ENCODE measurements at regions not wholly inside any gene's neighbourhood (a gene's known extent, or its start where the extent isn't known, plus 50 kb on each side); places are given as distances from the start of the nearest gene placed in this dataset.

GRCh38 chr2:118442046-118442445 is 353.8 kb downstream of the INSIG2 start:
- no peaks in the 10 kb centered on the region for H3K4me1 ChIP-seq (ENCODE audit: low read length)
- no peak overlapping the region for H3K4me3 ChIP-seq (ENCODE audit: low read length)
- no peaks in the 10 kb centered on the region for H3K9me2 ChIP-seq (replicated peaks; ENCODE audit: insufficient read depth, low read length)
- no peak overlapping the region for H3K4me2 ChIP-seq (ENCODE audit: low read depth, low read length, poor library complexity, severe bottlenecking)
- no peak overlapping the region for H3K27ac ChIP-seq (ENCODE audit: low read length)
- H3K9me3 ChIP-seq (ENCODE audit: low read length), result no peaks in the 10 kb centered on the region
- DNase-seq, result no peak
- no peak overlapping the region for H2AFZ ChIP-seq (ENCODE audit: low read length)
- H3K9ac ChIP-seq (ENCODE audit: low read length), result no peak overlapping the region
- no peaks in the 10 kb centered on the region for H3K36me3 ChIP-seq (ENCODE audit: insufficient read depth, low read length)
- no peaks in the 10 kb centered on the region for H3K79me2 ChIP-seq (ENCODE audit: low read length)
- H4K20me1 ChIP-seq (ENCODE audit: insufficient read depth, low read depth, low read length), result no peaks in the 10 kb centered on the region
- H3K27me3 ChIP-seq (ENCODE audit: low read length), result no peaks in the 10 kb centered on the region

DNA sequence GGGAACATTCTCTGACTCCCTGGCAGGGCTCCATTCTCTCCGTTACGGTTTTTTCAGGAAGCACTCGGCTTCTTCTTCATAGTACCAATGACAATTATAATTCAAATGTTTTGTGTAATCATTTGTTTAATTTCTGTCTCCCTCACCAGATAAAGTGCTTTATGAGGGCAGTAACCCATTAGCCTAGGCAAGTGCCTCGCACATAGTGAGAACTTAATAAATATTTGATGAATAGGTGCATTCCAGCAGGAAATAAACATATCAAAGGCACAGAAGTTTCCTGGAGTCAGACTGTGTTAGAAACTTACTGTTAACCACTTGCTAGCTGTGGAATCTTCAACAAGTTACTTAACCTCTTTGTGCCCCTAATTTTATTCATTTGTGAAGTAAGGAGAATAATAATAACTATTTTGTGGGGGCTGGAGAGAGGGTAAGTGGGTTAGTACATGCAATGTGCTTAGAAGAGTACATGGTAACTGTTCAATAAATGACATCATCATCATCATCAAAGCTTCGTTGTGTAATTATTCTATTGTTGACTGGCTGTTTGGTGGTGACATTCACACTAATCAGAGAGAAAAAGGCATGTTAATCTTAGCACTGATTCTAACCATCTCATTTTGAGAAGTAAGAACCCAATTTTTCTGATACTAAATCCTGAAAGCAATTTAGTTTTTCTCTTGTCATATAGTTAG is 352.3 kb downstream of the INSIG2 start:
- Histone ChIP-seq H2AFZ (ENCODE audit: low read length) (no peak overlapping the region), H3K9me3 (ENCODE audit: low read length) (no peaks in the 10 kb centered on the region), H4K20me1 (ENCODE audit: insufficient read depth, low read depth, low read length) (no peaks in the 10 kb centered on the region), H3K4me3 (ENCODE audit: low read length) (no peak overlapping the region), H3K79me2 (ENCODE audit: low read length) (no peaks in the 10 kb centered on the region), H3K27ac (ENCODE audit: low read length) (no peak overlapping the region), H3K36me3 (ENCODE audit: insufficient read depth, low read length) (no peaks in the 10 kb centered on the region), H3K27me3 (ENCODE audit: low read length) (no peaks in the 10 kb centered on the region), H3K9ac (ENCODE audit: low read length) (no peak overlapping the region), H3K9me2 (replicated peaks; ENCODE audit: insufficient read depth, low read length) (no peaks in the 10 kb centered on the region), H3K4me1 (ENCODE audit: low read length) (no peaks in the 10 kb centered on the region), H3K4me2 (ENCODE audit: low read depth, low read length, poor library complexity, severe bottlenecking) (no peak overlapping the region)
- DNase-seq, result no peak

DNA sequence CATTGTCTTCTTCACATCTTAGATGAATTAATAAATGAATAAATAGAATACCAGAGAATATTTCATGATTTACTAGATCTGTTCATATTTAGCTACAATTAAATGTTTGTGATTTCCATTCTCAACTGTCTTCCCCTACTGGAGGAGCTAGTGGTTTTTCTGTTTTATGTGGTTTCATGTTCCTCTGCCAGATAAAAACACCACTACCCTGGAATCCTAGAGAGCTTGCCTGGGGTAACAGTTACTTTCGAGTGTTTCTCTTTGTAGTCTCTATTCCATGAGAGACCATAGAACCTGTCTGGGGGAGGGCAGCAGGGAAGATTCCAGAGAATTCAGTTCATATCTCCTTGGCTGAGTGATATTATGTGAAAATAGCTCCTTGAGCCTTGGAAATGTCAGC is 349.2 kb downstream of the INSIG2 start:
- DNase-seq, result no peak
- Histone ChIP-seq H3K27ac (ENCODE audit: low read length) (no peak overlapping the region), H3K4me3 (ENCODE audit: low read length) (no peak overlapping the region), H4K20me1 (ENCODE audit: insufficient read depth, low read depth, low read length) (no peaks in the 10 kb centered on the region), H3K27me3 (ENCODE audit: low read length) (no peaks in the 10 kb centered on the region), H3K4me1 (ENCODE audit: low read length) (no peaks in the 10 kb centered on the region), H2AFZ (ENCODE audit: low read length) (no peak overlapping the region), H3K79me2 (ENCODE audit: low read length) (no peaks in the 10 kb centered on the region), H3K4me2 (ENCODE audit: low read depth, low read length, poor library complexity, severe bottlenecking) (no peak overlapping the region), H3K9ac (ENCODE audit: low read length) (no peak overlapping the region), H3K36me3 (ENCODE audit: insufficient read depth, low read length) (no peaks in the 10 kb centered on the region), H3K9me3 (ENCODE audit: low read length) (no peaks in the 10 kb centered on the region), H3K9me2 (replicated peaks; ENCODE audit: insufficient read depth, low read length) (no peaks in the 10 kb centered on the region)

DNA sequence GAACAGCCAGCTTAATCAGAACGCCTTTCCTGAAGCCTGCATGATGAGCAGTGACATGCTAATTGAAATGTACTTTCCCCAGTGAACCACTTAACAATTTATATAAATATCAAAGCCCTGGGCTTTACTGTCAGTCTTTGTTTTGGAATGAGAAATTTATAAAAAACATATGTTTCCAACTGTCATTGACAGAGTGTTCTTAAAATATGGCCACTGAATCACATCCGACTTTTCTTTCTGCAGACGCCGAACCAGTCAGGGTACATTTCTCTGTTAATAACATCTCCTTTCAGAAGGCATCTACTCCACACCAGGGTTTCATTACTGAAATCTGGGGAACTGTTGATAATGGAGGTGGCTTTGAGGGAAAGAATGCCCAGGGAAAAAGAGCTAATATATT is 343.7 kb downstream of the INSIG2 start:
- DNase-seq, result no peak
- Histone ChIP-seq H3K9me2 (replicated peaks; ENCODE audit: insufficient read depth, low read length) (no peaks in the 10 kb centered on the region), H4K20me1 (ENCODE audit: insufficient read depth, low read depth, low read length) (no peaks in the 10 kb centered on the region), H3K4me3 (ENCODE audit: low read length) (no peak overlapping the region), H3K4me1 (ENCODE audit: low read length) (no peaks in the 10 kb centered on the region), H3K4me2 (ENCODE audit: low read depth, low read length, poor library complexity, severe bottlenecking) (no peak overlapping the region), H3K9me3 (ENCODE audit: low read length) (no peaks in the 10 kb centered on the region), H2AFZ (ENCODE audit: low read length) (no peak overlapping the region), H3K27me3 (ENCODE audit: low read length) (no peaks in the 10 kb centered on the region), H3K27ac (ENCODE audit: low read length) (no peak overlapping the region), H3K79me2 (ENCODE audit: low read length) (no peaks in the 10 kb centered on the region), H3K9ac (ENCODE audit: low read length) (no peak overlapping the region), H3K36me3 (ENCODE audit: insufficient read depth, low read length) (no peaks in the 10 kb centered on the region)

DNA sequence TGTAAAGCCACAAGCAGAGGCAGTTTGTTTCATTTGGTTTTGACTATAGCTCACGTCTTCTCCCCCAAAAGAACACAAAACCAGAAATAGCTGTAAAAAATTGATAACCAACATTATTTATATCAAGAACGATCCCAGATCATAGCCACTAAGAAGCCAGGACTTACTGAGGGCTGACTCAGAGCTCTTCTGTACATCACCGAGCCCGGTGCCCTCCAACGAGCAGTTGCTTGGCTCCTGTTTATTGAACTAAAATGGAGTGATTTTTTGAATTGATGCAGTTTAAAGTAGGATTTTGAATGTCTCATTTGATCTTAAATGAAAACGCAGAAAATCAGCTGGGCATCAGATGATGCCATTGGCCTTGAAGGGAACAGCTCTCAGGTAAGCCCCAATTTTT is 343.3 kb downstream of the INSIG2 start:
- H2AFZ ChIP-seq (ENCODE audit: low read length), result no peak overlapping the region

DNA sequence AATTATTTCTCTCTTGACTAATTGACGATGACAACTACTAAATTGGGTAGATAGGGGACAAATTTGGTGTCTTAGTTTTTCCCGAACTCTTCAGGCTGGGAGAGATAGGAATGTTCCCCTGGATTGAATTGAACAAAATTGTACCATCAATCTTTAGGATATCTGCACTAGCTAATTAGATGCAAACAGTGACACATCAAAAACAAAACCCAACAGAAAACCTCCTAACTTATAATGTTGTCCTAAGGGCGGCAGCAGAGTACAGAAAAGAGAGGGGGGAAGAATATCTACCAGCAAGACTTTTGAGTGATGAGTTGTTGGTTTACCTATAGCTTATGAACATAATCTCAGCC is 342.9 kb downstream of the INSIG2 start:
- Histone ChIP-seq H3K4me3 (ENCODE audit: low read length) (no peak overlapping the region), H3K36me3 (ENCODE audit: insufficient read depth, low read length) (no peaks in the 10 kb centered on the region), H2AFZ (ENCODE audit: low read length) (no peak overlapping the region), H3K4me1 (ENCODE audit: low read length) (no peaks in the 10 kb centered on the region), H3K79me2 (ENCODE audit: low read length) (no peaks in the 10 kb centered on the region), H3K4me2 (ENCODE audit: low read depth, low read length, poor library complexity, severe bottlenecking) (no peak overlapping the region), H3K27me3 (ENCODE audit: low read length) (no peaks in the 10 kb centered on the region), H4K20me1 (ENCODE audit: insufficient read depth, low read depth, low read length) (no peaks in the 10 kb centered on the region), H3K9me3 (ENCODE audit: low read length) (no peaks in the 10 kb centered on the region), H3K9ac (ENCODE audit: low read length) (no peak overlapping the region), H3K9me2 (replicated peaks; ENCODE audit: insufficient read depth, low read length) (no peaks in the 10 kb centered on the region), H3K27ac (ENCODE audit: low read length) (no peak overlapping the region)
- DNase-seq, result peak; percentile 42

More for the DNA sequence above, 343.3 kb downstream of the INSIG2 start:
- no peak overlapping the region for H3K9ac ChIP-seq (ENCODE audit: low read length)
- no peak for DNase-seq
- H3K27me3 ChIP-seq (ENCODE audit: low read length), result no peaks in the 10 kb centered on the region
- no peak overlapping the region for H3K4me2 ChIP-seq (ENCODE audit: low read depth, low read length, poor library complexity, severe bottlenecking)
- no peaks in the 10 kb centered on the region for H3K9me2 ChIP-seq (replicated peaks; ENCODE audit: insufficient read depth, low read length)
- no peak overlapping the region for H3K4me3 ChIP-seq (ENCODE audit: low read length)
- no peaks in the 10 kb centered on the region for H4K20me1 ChIP-seq (ENCODE audit: insufficient read depth, low read depth, low read length)
- no peaks in the 10 kb centered on the region for H3K9me3 ChIP-seq (ENCODE audit: low read length)
- H3K4me1 ChIP-seq (ENCODE audit: low read length), result no peaks in the 10 kb centered on the region
- no peaks in the 10 kb centered on the region for H3K79me2 ChIP-seq (ENCODE audit: low read length)
- H3K27ac ChIP-seq (ENCODE audit: low read length), result no peak overlapping the region
- H3K36me3 ChIP-seq (ENCODE audit: insufficient read depth, low read length), result no peaks in the 10 kb centered on the region

GRCh38 chr2:118430510-118431164 is 342.4 kb downstream of the INSIG2 start:
- Histone ChIP-seq H2AFZ (ENCODE audit: low read length) (no peak overlapping the region), H3K4me3 (ENCODE audit: low read length) (no peak overlapping the region), H3K36me3 (ENCODE audit: insufficient read depth, low read length) (no peaks in the 10 kb centered on the region)

DNA sequence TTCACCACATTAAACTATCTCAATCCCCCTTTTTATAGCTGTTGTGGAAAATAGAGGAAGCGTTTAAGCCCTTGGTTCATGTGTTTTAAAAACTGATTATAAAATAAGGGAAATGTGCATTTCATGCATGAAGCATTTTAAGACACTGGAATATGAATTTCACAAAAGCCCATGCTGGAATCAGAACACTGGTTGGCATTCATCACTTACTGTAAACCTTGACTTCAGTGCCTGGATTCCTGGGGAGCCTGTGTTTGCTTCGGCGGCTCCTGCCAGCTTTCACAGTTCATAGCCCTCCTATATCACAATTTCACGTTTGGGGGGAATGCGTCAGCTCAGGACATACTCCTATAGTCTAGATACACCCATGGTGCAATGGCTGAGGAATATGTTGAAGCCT is 336.9 kb downstream of the INSIG2 start:
- Histone ChIP-seq H3K79me2 (ENCODE audit: low read length) (no peaks in the 10 kb centered on the region), H2AFZ (ENCODE audit: low read length) (no peak overlapping the region), H4K20me1 (ENCODE audit: insufficient read depth, low read depth, low read length) (no peaks in the 10 kb centered on the region), H3K4me3 (ENCODE audit: low read length) (no peak overlapping the region), H3K4me1 (ENCODE audit: low read length) (no peaks in the 10 kb centered on the region), H3K9me2 (replicated peaks; ENCODE audit: insufficient read depth, low read length) (no peaks in the 10 kb centered on the region), H3K36me3 (ENCODE audit: insufficient read depth, low read length) (no peaks in the 10 kb centered on the region), H3K27ac (ENCODE audit: low read length) (no peak overlapping the region), H3K4me2 (ENCODE audit: low read depth, low read length, poor library complexity, severe bottlenecking) (no peak overlapping the region), H3K9ac (ENCODE audit: low read length) (no peak overlapping the region), H3K27me3 (ENCODE audit: low read length) (no peaks in the 10 kb centered on the region), H3K9me3 (ENCODE audit: low read length) (no peaks in the 10 kb centered on the region)
- DNase-seq, result no peak

More at GRCh38 chr2:118430510-118431164, 342.4 kb downstream of the INSIG2 start:
- Histone ChIP-seq H3K79me2 (ENCODE audit: low read length) (no peaks in the 10 kb centered on the region), H3K9me3 (ENCODE audit: low read length) (no peaks in the 10 kb centered on the region), H3K9me2 (replicated peaks; ENCODE audit: insufficient read depth, low read length) (no peaks in the 10 kb centered on the region), H3K27me3 (ENCODE audit: low read length) (no peaks in the 10 kb centered on the region), H3K4me1 (ENCODE audit: low read length) (no peaks in the 10 kb centered on the region), H4K20me1 (ENCODE audit: insufficient read depth, low read depth, low read length) (no peaks in the 10 kb centered on the region), H3K4me2 (ENCODE audit: low read depth, low read length, poor library complexity, severe bottlenecking) (no peak overlapping the region), H3K9ac (ENCODE audit: low read length) (no peak overlapping the region), H3K27ac (ENCODE audit: low read length) (no peak overlapping the region)
- no peak for DNase-seq

Data from Karpas-422 (cell line).